ENCODE measurements at regions not wholly inside any gene's neighbourhood (a gene's known extent, or its start where the extent isn't known, plus 50 kb on each side); places are given as distances from the start of the nearest gene placed in this dataset.

GRCh38 chr15:96802611-96803255, 472.2 kb downstream of the NR2F2 start:
- DNase-seq (ENCODE audit: extremely low spot score), result no peak
- ChIA-PET POLR2A (no interaction called here), CTCF (no interaction called here)
- TF ChIP-seq, protein P1, sequence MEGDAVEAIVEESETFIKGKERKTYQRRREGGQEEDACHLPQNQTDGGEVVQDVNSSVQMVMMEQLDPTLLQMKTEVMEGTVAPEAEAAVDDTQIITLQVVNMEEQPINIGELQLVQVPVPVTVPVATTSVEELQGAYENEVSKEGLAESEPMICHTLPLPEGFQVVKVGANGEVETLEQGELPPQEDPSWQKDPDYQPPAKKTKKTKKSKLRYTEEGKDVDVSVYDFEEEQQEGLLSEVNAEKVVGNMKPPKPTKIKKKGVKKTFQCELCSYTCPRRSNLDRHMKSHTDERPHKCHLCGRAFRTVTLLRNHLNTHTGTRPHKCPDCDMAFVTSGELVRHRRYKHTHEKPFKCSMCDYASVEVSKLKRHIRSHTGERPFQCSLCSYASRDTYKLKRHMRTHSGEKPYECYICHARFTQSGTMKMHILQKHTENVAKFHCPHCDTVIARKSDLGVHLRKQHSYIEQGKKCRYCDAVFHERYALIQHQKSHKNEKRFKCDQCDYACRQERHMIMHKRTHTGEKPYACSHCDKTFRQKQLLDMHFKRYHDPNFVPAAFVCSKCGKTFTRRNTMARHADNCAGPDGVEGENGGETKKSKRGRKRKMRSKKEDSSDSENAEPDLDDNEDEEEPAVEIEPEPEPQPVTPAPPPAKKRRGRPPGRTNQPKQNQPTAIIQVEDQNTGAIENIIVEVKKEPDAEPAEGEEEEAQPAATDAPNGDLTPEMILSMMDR (IDR thresholded peaks at IDR 0.05; ENCODE audit: control extremely low read depth, extremely low read depth, low read depth, missing control alignments), result no peak

DNA sequence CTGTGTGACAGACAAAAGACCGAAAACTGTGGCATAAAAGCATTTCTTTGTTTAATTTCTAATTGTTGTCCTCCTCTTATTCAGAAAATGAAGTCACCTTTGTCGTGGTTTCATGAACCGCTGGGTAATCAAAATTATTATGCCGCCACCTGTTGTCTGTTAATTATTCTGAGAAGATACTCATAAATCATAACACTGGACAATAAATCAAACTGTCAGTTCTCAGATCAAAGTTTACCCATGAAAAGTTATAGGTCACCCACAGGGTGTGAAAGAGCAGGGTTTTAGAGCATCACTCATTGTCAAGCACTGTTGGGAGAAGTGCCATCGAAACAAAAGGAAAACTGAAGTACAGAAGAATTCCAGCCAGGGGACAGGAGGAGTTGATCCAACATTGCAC, 474.3 kb downstream of the NR2F2 start:
- TF ChIP-seq, protein P1 (IDR thresholded peaks at IDR 0.05; ENCODE audit: control extremely low read depth, extremely low read depth, low read depth, missing control alignments), result no peak
- ChIA-PET POLR2A (no interaction called here), CTCF (no interaction called here)
- DNase-seq (ENCODE audit: extremely low spot score), result no peak

DNA sequence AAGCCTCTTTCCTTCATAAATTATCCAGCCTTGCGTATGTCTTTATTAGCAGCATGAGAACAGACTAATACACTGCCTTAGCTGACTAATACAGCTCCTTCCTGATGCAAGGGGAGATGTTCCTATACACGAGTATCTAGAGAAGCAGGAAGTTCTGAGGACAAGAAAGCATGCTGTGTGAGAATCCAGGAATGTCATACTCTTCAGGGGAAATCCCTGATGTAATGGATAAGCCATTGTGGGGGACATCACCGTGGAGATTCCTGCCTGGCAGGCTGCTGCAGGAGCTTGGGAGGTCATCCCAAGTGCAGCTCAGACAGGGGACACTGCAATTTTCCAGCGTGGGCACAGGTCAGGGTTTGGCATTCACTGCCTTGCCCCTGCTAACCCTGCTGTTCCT, 476.9 kb downstream of the NR2F2 start:
- ChIA-PET POLR2A (no interaction called here), CTCF (no interaction called here)
- no peak for DNase-seq (ENCODE audit: extremely low spot score)
- TF ChIP-seq, protein P1 (IDR thresholded peaks at IDR 0.05; ENCODE audit: control extremely low read depth, extremely low read depth, low read depth, missing control alignments), result no peak

DNA sequence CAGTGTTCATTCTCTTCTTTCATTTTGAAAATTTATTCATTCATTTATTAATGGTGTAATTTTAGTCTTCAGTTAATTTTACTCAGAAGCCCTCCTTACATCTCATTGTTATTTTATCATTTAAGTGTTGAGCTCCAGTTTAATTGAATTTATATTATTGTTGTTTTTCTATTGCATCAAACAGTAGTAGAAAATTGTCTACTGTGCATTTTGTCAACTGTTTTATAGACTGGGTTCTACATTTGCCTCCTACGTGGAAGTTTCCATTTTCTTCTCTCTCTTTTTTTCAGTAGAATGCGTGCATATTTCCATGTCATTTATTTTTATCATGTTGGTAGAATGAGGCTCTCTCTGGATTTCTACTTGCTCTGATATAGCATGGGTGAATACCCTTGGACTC, 487.4 kb downstream of the NR2F2 start:
- POLR2A ChIA-PET, result no interaction called here
- CTCF ChIA-PET, result no interaction called here
- DNase-seq (ENCODE audit: extremely low spot score), result no peak
- TF ChIP-seq, protein P1 (IDR thresholded peaks at IDR 0.05; ENCODE audit: control extremely low read depth, extremely low read depth, low read depth, missing control alignments), result no peak

- DNase-seq (ENCODE audit: extremely low spot score), result no peak
- ChIA-PET POLR2A (no interaction called here), CTCF (interaction anchor here (1.0 kb wide), 1 partner anchor 9 kb away, joined by 3 read pairs; no protein-coding TSS in a partner anchor)
- TF ChIP-seq, protein P1 (IDR thresholded peaks at IDR 0.05; ENCODE audit: control extremely low read depth, extremely low read depth, low read depth, missing control alignments), result no peak
Observed at GRCh38 chr15:96818861-96819260, 488.4 kb downstream of the NR2F2 start.

DNA sequence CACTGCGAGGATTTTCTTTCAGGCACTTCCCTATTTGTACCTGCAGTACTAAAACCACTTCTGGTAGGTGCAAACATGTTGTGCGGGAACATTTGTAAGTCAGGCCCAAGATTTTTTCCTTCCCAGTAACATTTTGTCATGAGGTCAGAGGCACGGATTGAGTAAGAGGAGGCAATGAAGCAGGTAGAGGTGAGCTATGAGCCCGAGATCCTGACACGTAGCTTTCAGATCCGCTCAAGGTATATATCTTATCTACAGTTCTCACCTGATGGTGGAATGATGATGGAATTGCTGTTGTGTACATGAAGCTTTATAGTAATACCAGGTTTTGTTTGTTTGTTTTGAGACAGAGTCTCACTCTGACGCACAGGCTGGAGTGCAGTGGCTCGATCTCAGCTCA, 497.5 kb downstream of the NR2F2 start:
- TF ChIP-seq, protein P1 (IDR thresholded peaks at IDR 0.05; ENCODE audit: control extremely low read depth, extremely low read depth, low read depth, missing control alignments), result no peak
- DNase-seq (ENCODE audit: extremely low spot score), result no peak
- CTCF ChIA-PET, result interaction anchor here (0.9 kb wide), 1 partner anchor 9 kb away, joined by 3 read pairs; no protein-coding TSS in a partner anchor
- POLR2A ChIA-PET, result no interaction called here

Data from GM10248 (cell line).